IMR-90 (cell line): ENCODE measurements at regions not wholly inside any gene's neighbourhood (a gene's known extent, or its start where the extent isn't known, plus 50 kb on each side); places are given as distances from the start of the nearest gene placed in this dataset.

Source experiments
- ATAC-seq: fragments of 200-7000 bp; cut with Tn5 transposase; 2 replicates; pipeline ENCODE4 v1.9.1; 2020; ENCODE audit warnings: low read depth, mild to moderate bottlenecking, moderate library complexity
- BruUV-seq: library from RNA; stranded (reverse); fragments of 400-500 nt; replicated peaks from 2 replicates; lab custom pipeline; 2021; lab: Mats Ljungman, UMichigan
- CTCF ChIA-PET: fragments of 300-600 bp; formaldehyde crosslinking; extraction: SDS; loops from one replicate; lab custom pipeline; 2021; ENCODE audit warnings: antibody characterized with exemption; lab: Yijun Ruan, JAX
- POLR2A ChIA-PET: fragments of 300-600 bp; sonication (Branson Sonifier 250); formaldehyde crosslinking; loops from one replicate; lab custom pipeline; 2022; ENCODE audit warnings: antibody characterized with exemption; ENCODE audit not compliant: unreplicated experiment; lab: Charles Lee
- DNase-seq: peaks from one replicate; pipeline ENCODE4 v3.0.0; 2013
- H2AFZ ChIP-seq: replicated peaks from 2 replicates; pipeline ENCODE3; 2013; ENCODE audit warnings: low read length, mild to moderate bottlenecking; ENCODE audit not compliant: poor library complexity
- H2AK5ac ChIP-seq: 2 replicates; pipeline ENCODE4 v1.6.1; 2013; ENCODE audit warnings: low read depth, low read length, inconsistent platforms
- H2AK9ac ChIP-seq: replicated peaks from 2 replicates; pipeline ENCODE3; 2013; ENCODE audit warnings: mild to moderate bottlenecking, low read depth, low read length, moderate library complexity; ENCODE audit not compliant: poor library complexity
- H2BK120ac ChIP-seq: 2 replicates; pipeline ENCODE4 v1.6.1; 2013; ENCODE audit warnings: low read depth, low read length, inconsistent platforms
- H2BK15ac ChIP-seq: 3 replicates; pipeline ENCODE4 v1.6.1; 2013; ENCODE audit warnings: low read depth, low read length, inconsistent platforms
- H2BK20ac ChIP-seq: 2 replicates; pipeline ENCODE4 v1.6.1; 2013; ENCODE audit warnings: low read depth, mild to moderate bottlenecking, inconsistent platforms, low read length, moderate library complexity
- H2BK5ac ChIP-seq: 2 replicates; pipeline ENCODE4 v1.6.1; 2013; ENCODE audit warnings: mild to moderate bottlenecking, low read depth, low read length, inconsistent platforms; ENCODE audit not compliant: poor library complexity, severe bottlenecking
- H3K14ac ChIP-seq: replicated peaks from 2 replicates; pipeline ENCODE4 v1.6.1; 2013; ENCODE audit warnings: low read depth, low read length, inconsistent platforms
- H3K18ac ChIP-seq: 2 replicates; pipeline ENCODE4 v1.6.1; 2013; ENCODE audit warnings: low read depth, low read length, control low read depth
- H3K23ac ChIP-seq: 2 replicates; pipeline ENCODE4 v1.6.1; 2013; ENCODE audit warnings: low read depth, low read length, inconsistent platforms
- H3K27ac ChIP-seq: 2 replicates; pipeline ENCODE4 v1.5.1; 2013; ENCODE audit warnings: mild to moderate bottlenecking, control low read depth, low read length; ENCODE audit not compliant: insufficient read depth
- H3K27me3 ChIP-seq: 2 replicates; pipeline ENCODE4 v1.6.1; 2013; ENCODE audit warnings: low read length; ENCODE audit not compliant: control insufficient read depth, insufficient read depth
- H3K36me3 ChIP-seq: 2 replicates; pipeline ENCODE4 v1.6.1; 2013; ENCODE audit warnings: low read length, mixed read lengths; ENCODE audit not compliant: control insufficient read depth, insufficient read depth
- H3K4ac ChIP-seq: 2 replicates; pipeline ENCODE4 v1.6.1; 2013; ENCODE audit warnings: low read depth, low read length, inconsistent platforms
- H3K4me1 ChIP-seq: 2 replicates; pipeline ENCODE4 v1.6.1; 2013; ENCODE audit warnings: low read length, mixed read lengths; ENCODE audit not compliant: control insufficient read depth, insufficient read depth
- H3K4me2 ChIP-seq: 2 replicates; pipeline ENCODE4 v1.6.1; 2013; ENCODE audit warnings: low read depth, mild to moderate bottlenecking, control low read depth, low read length, moderate library complexity
- H3K4me3 ChIP-seq: 2 replicates; pipeline ENCODE4 v1.5.1; 2013; ENCODE audit warnings: low read depth, mild to moderate bottlenecking, control low read depth, low read length, moderate library complexity; ENCODE audit not compliant: insufficient read depth
- H3K56ac ChIP-seq: 2 replicates; pipeline ENCODE4 v1.6.1; 2013; ENCODE audit warnings: low read length, inconsistent platforms; ENCODE audit not compliant: insufficient read depth; ENCODE audit errors: extremely low read depth
- H3K79me1 ChIP-seq, 2 experiments: 2 replicates each; pipeline ENCODE4 v1.6.1; 2013; ENCODE audit warnings: low read length in 2 of 2, inconsistent platforms in 1 of 2, low read depth in 1 of 2
- H3K9ac ChIP-seq: 2 replicates; pipeline ENCODE4 v1.6.1; 2013; ENCODE audit warnings: low read depth, low read length, control low read depth
- H3K9me1 ChIP-seq: 2 replicates; pipeline ENCODE4 v1.6.1; 2013; ENCODE audit warnings: low read length, inconsistent platforms; ENCODE audit not compliant: insufficient read depth
- H3K9me3 ChIP-seq: 2 replicates; pipeline ENCODE4 v1.6.1; 2013; ENCODE audit warnings: low read length; ENCODE audit not compliant: control insufficient read depth, insufficient read depth
- H4K20me1 ChIP-seq: 2 replicates; pipeline ENCODE4 v1.6.1; 2013; ENCODE audit warnings: low read length, inconsistent platforms; ENCODE audit not compliant: insufficient read depth
- H4K5ac ChIP-seq: 2 replicates; pipeline ENCODE4 v1.6.1; 2013; ENCODE audit warnings: mild to moderate bottlenecking, low read depth, low read length, control low read depth
- H4K8ac ChIP-seq, 2 experiments: 2 replicates each; pipeline ENCODE4 v1.6.1; 2013; ENCODE audit warnings: low read depth in 2 of 2, low read length in 2 of 2, control low read depth in 1 of 2, inconsistent platforms in 1 of 2
- H4K91ac ChIP-seq: 2 replicates; pipeline ENCODE4 v1.6.1; 2013; ENCODE audit warnings: low read depth, low read length, inconsistent platforms; ENCODE audit not compliant: insufficient read depth
- CTCF ChIP-seq: conservative IDR thresholded peaks from 2 replicates; pipeline ENCODE4 v1.5.1; 2012; ENCODE audit warnings: mild to moderate bottlenecking, low read depth, low read length, improper control_type of control experiment
- ELK1 ChIP-seq: fragments of 150-350 bp; IDR thresholded peaks from 2 replicates; pipeline ENCODE4 v1.6.1; 2016; ENCODE audit warnings: low read depth, mild to moderate bottlenecking, low read length, moderate library complexity, borderline replicate concordance
- MAFK ChIP-seq: IDR thresholded peaks from 2 replicates; pipeline ENCODE4 v1.6.1; 2012; ENCODE audit warnings: low read depth, low read length, improper control_type of control experiment
- MAZ ChIP-seq: IDR thresholded peaks from 2 replicates; pipeline ENCODE4 v1.6.1; 2012; ENCODE audit warnings: low read depth, mild to moderate bottlenecking, low read length, improper control_type of control experiment, moderate library complexity, borderline replicate concordance
- MXI1 ChIP-seq: IDR thresholded peaks from 2 replicates; pipeline ENCODE4 v1.6.1; 2012; ENCODE audit warnings: low read depth, mild to moderate bottlenecking, low read length, moderate library complexity, borderline replicate concordance
- RAD21 ChIP-seq: IDR thresholded peaks from 2 replicates; pipeline ENCODE4 v1.6.1; 2012; ENCODE audit warnings: low read length, improper control_type of control experiment
- RCOR1 ChIP-seq: IDR thresholded peaks from 2 replicates; pipeline ENCODE4 v1.6.1; 2012; ENCODE audit warnings: mild to moderate bottlenecking, low read length, improper control_type of control experiment; ENCODE audit not compliant: insufficient replicate concordance
- RFX5 ChIP-seq: IDR thresholded peaks from 2 replicates; pipeline ENCODE4 v1.8.0; 2012; ENCODE audit warnings: low read depth, mild to moderate bottlenecking, low read length, moderate library complexity
- SMC3 ChIP-seq: fragments of 150-350 bp; IDR thresholded peaks from 2 replicates; pipeline ENCODE4 v1.6.1; 2016; ENCODE audit warnings: low read depth, mild to moderate bottlenecking, antibody characterized with exemption, low read length, moderate library complexity
- USF2 ChIP-seq: fragments of 150-350 bp; IDR thresholded peaks from 2 replicates; pipeline ENCODE4 v1.6.1; 2017; ENCODE audit warnings: mild to moderate bottlenecking, antibody characterized with exemption, low read length, low read depth
- WGBS, 2 experiments: methylation state at CpG; one replicate each; pipeline versions ENCODE4 v1.1.5 to v1.1.7; 2013; ENCODE audit warnings: missing lambda C conversion rate in 2 of 2; ENCODE audit not compliant: insufficient read length in 1 of 2; ENCODE audit errors: extremely low coverage in 2 of 2; 5-methylcytosine and 5-hydroxymethylcytosine counted together
- dilution Hi-C: fragments of 300-500 bp; cut with HindIII; formaldehyde crosslinking; loops from one replicate; pipeline ENCODE4 v1.14.3; 2018; ENCODE audit warnings: low sequenced_read_pairs; ENCODE audit not compliant: unreplicated experiment
- in situ Hi-C: fragments of 300-500 bp; cut with MboI; formaldehyde crosslinking; loops from 3 replicates; pipeline ENCODE4 v1.14.3; 2019; ENCODE audit warnings: low sequenced_read_pairs, inconsistent platforms, mixed read lengths
- intact Hi-C: fragments of 100-400 bp; cut with micrococcal nuclease; formaldehyde crosslinking; loops from 2 replicates; pipeline ENCODE4 v1.10.0; 2022

GRCh38 chr18:22515250-22515649 is 97.5 kb upstream of the CTAGE1 start:
- Histone ChIP-seq H3K9ac (no peak overlapping the region), H3K27me3 (no peaks in the 10 kb centered on the region), H3K4me1 (no peaks in the 10 kb centered on the region), H3K27ac (no peak overlapping the region), H2AK5ac (no peak overlapping the region), H3K56ac (no peak overlapping the region), H3K4ac (no peak overlapping the region), H3K4me3 (no peak overlapping the region), H3K79me1 (no peaks in the 10 kb centered on the region), H2AFZ (no peak overlapping the region), H3K9me1 (no peaks in the 10 kb centered on the region), H3K14ac (no peak overlapping the region), H4K8ac (no peak overlapping the region), H4K20me1 (no peaks in the 10 kb centered on the region), H2BK15ac (no peak overlapping the region), H3K18ac (no peak overlapping the region), H2BK20ac (no peak overlapping the region), H4K5ac (no peak overlapping the region), H2BK120ac (no peak overlapping the region), H3K4me2 (no peak overlapping the region), H4K91ac (no peak overlapping the region), H2AK9ac (no peak overlapping the region), H3K9me3 (no peaks in the 10 kb centered on the region), H3K23ac (no peak overlapping the region), H2BK5ac (no peak overlapping the region), H3K36me3 (no peaks in the 10 kb centered on the region)
- POLR2A ChIA-PET: interaction anchor here (0.6 kb wide), 1 partner anchor 492 kb away, joined by 3 read pairs; no protein-coding TSS in a partner anchor
- CTCF ChIA-PET: no interaction called here
- in situ Hi-C loops (no loop called here), intact Hi-C loops (no loop called here), dilution Hi-C loops (no loop called here)
- ATAC-seq (no peak), DNase-seq (no peak)
- WGBS, 2 experiments: 100% methylated on average over 4 of the region's 9 CpGs; no CpG with 5 or more reads in 1 of the 2 experiments
- no TSS peak for BruUV-seq
- TF ChIP-seq RAD21 (no peak), MXI1 (no peak), RFX5 (no peak), CTCF (no peak), MAFK (no peak), ELK1 (no peak), SMC3 (no peak), RCOR1 (no peak), USF2 (no peak), MAZ (no peak)
